Stimulated activated memory B cell treated with anti-CD40 and anti-IgM and Interleukin-4, amounts not matched to agents 10 μg/mL and 1 μg/mL and 100 μg/mL, for 72 hours (primary cell): ENCODE measurements at regions not wholly inside any gene's neighbourhood (a gene's known extent, or its start where the extent isn't known, plus 50 kb on each side); places are given as distances from the start of the nearest gene placed in this dataset.
"Not testable (repeated sequence)": the region's sequence is repeated elsewhere in the genome, so short reads cannot be mapped to it uniquely, and the experiment has no call there.

Experiments
- ATAC-seq: fragments of 150-1000 bp; cut with Tn5 transposase; 2 replicates; pipeline ENCODE4 v1.10.0; 2021
- H3K27ac Mint-ChIP-seq: one replicate; pipeline ENCODE4 v1.8.0; 2022; ENCODE audit warnings: mild to moderate bottlenecking, mixed read lengths
- H3K27me3 Mint-ChIP-seq: one replicate; pipeline ENCODE4 v1.8.0; 2022; ENCODE audit warnings: mixed read lengths
- H3K36me3 Mint-ChIP-seq: one replicate; pipeline ENCODE4 v1.8.0; 2022; ENCODE audit warnings: mixed read lengths
- H3K4me1 Mint-ChIP-seq: one replicate; pipeline ENCODE4 v1.8.0; 2022; ENCODE audit warnings: mixed read lengths
- H3K4me3 Mint-ChIP-seq: one replicate; pipeline ENCODE4 v1.8.0; 2022; ENCODE audit warnings: mild to moderate bottlenecking, moderate library complexity, mixed read lengths
- H3K9me3 Mint-ChIP-seq: one replicate; pipeline ENCODE4 v1.8.0; 2022; ENCODE audit warnings: mixed read lengths

- Mint-ChIP-seq H3K27ac (no peak overlapping the region), H3K36me3 (no peaks in the 10 kb centered on the region), H3K4me3 (no peak overlapping the region), H3K9me3 (peaks cover 13% of the 10 kb centered on the region), H3K27me3 (no peaks in the 10 kb centered on the region), H3K4me1 (no peaks in the 10 kb centered on the region)
- no peak for ATAC-seq
Observed at GRCh38 chr4:179165000-179165738, 1722.9 kb upstream of the AGA start.

GRCh38 chr4:179165862-179166261, 1723.6 kb upstream of the AGA start:
- Mint-ChIP-seq H3K9me3 (peaks cover 13% of the 10 kb centered on the region), H3K4me1 (no peaks in the 10 kb centered on the region), H3K27me3 (no peaks in the 10 kb centered on the region), H3K36me3 (no peaks in the 10 kb centered on the region), H3K27ac (no peak overlapping the region), H3K4me3 (no peak overlapping the region)
- ATAC-seq, result no peak

GRCh38 chr4:179170308-179170707, 1728.1 kb upstream of the AGA start:
- not testable (repeated sequence) for ATAC-seq, H3K36me3 Mint-ChIP-seq, H3K27ac Mint-ChIP-seq, H3K4me1 Mint-ChIP-seq, H3K27me3 Mint-ChIP-seq, H3K4me3 Mint-ChIP-seq
- H3K9me3 Mint-ChIP-seq, result peaks cover 10% of the 10 kb centered on the region

- peaks cover 4% of the 10 kb centered on the region for H3K9me3 Mint-ChIP-seq
Observed at GRCh38 chr4:179182741-179183140, 1740.5 kb upstream of the AGA start.

GRCh38 chr4:179195887-179196286, 1753.7 kb upstream of the AGA start:
- Mint-ChIP-seq H3K4me3 (no peak overlapping the region), H3K9me3 (peaks cover 2% of the 10 kb centered on the region), H3K36me3 (no peaks in the 10 kb centered on the region)

More at GRCh38 chr4:179182741-179183140, 1740.5 kb upstream of the AGA start:
- H3K36me3 Mint-ChIP-seq, result no peaks in the 10 kb centered on the region
- ATAC-seq, result no peak
- H3K4me1 Mint-ChIP-seq, result no peaks in the 10 kb centered on the region
- H3K4me3 Mint-ChIP-seq, result no peak overlapping the region
- H3K27ac Mint-ChIP-seq, result no peak overlapping the region
- no peaks in the 10 kb centered on the region for H3K27me3 Mint-ChIP-seq

GRCh38 chr4:179196511-179196910, 1754.3 kb upstream of the AGA start:
- Mint-ChIP-seq H3K27me3 (no peaks in the 10 kb centered on the region), H3K4me1 (no peaks in the 10 kb centered on the region), H3K36me3 (no peaks in the 10 kb centered on the region), H3K4me3 (no peak overlapping the region), H3K9me3 (peaks cover 2% of the 10 kb centered on the region), H3K27ac (no peak overlapping the region)
- ATAC-seq, result no peak

More at GRCh38 chr4:179195887-179196286, 1753.7 kb upstream of the AGA start:
- no peaks in the 10 kb centered on the region for H3K27me3 Mint-ChIP-seq
- ATAC-seq, result no peak
- no peak overlapping the region for H3K27ac Mint-ChIP-seq
- no peaks in the 10 kb centered on the region for H3K4me1 Mint-ChIP-seq

- no peak for ATAC-seq
- H3K27me3 Mint-ChIP-seq, result no peaks in the 10 kb centered on the region
- H3K27ac Mint-ChIP-seq, result no peak overlapping the region
- H3K36me3 Mint-ChIP-seq, result no peaks in the 10 kb centered on the region
- no peaks in the 10 kb centered on the region for H3K9me3 Mint-ChIP-seq
- no peaks in the 10 kb centered on the region for H3K4me1 Mint-ChIP-seq
- no peak overlapping the region for H3K4me3 Mint-ChIP-seq
Observed at GRCh38 chr4:179200681-179201080, 1758.4 kb upstream of the AGA start.

GRCh38 chr4:179225594-179225993, 1783.4 kb upstream of the AGA start:
- no peak for ATAC-seq
- no peak overlapping the region for H3K27ac Mint-ChIP-seq
- no peaks in the 10 kb centered on the region for H3K27me3 Mint-ChIP-seq
- no peaks in the 10 kb centered on the region for H3K4me1 Mint-ChIP-seq
- H3K4me3 Mint-ChIP-seq, result no peak overlapping the region
- no peaks in the 10 kb centered on the region for H3K36me3 Mint-ChIP-seq
- peaks cover 11% of the 10 kb centered on the region for H3K9me3 Mint-ChIP-seq

GRCh38 chr4:179248821-179249220, 1806.6 kb upstream of the AGA start:
- Mint-ChIP-seq H3K27me3 (no peaks in the 10 kb centered on the region), H3K9me3 (peaks cover 2% of the 10 kb centered on the region), H3K36me3 (no peaks in the 10 kb centered on the region), H3K4me3 (no peak overlapping the region), H3K4me1 (no peaks in the 10 kb centered on the region), H3K27ac (no peak overlapping the region)
- ATAC-seq, result no peak

GRCh38 chr4:179268791-179269190, 1826.6 kb upstream of the AGA start:
- Mint-ChIP-seq H3K4me3 (no peak overlapping the region), H3K27me3 (no peaks in the 10 kb centered on the region), H3K36me3 (no peaks in the 10 kb centered on the region), H3K4me1 (no peaks in the 10 kb centered on the region), H3K9me3 (peaks cover 6% of the 10 kb centered on the region), H3K27ac (no peak overlapping the region)
- no peak for ATAC-seq

- ATAC-seq, result no peak
- H3K9me3 Mint-ChIP-seq, result peaks cover 5% of the 10 kb centered on the region
- H3K27ac Mint-ChIP-seq, result no peak overlapping the region
- no peaks in the 10 kb centered on the region for H3K4me1 Mint-ChIP-seq
- H3K27me3 Mint-ChIP-seq, result no peaks in the 10 kb centered on the region
- no peak overlapping the region for H3K4me3 Mint-ChIP-seq
- no peaks in the 10 kb centered on the region for H3K36me3 Mint-ChIP-seq
Observed at GRCh38 chr4:179272282-179272681, 1830.0 kb upstream of the AGA start.

GRCh38 chr4:179278647-179279046, 1836.4 kb upstream of the AGA start:
- H3K27ac Mint-ChIP-seq, result no peak overlapping the region
- H3K4me3 Mint-ChIP-seq, result no peak overlapping the region
- H3K36me3 Mint-ChIP-seq, result no peaks in the 10 kb centered on the region
- ATAC-seq, result no peak
- H3K27me3 Mint-ChIP-seq, result no peaks in the 10 kb centered on the region
- peaks cover 2% of the 10 kb centered on the region for H3K9me3 Mint-ChIP-seq
- no peaks in the 10 kb centered on the region for H3K4me1 Mint-ChIP-seq

- Mint-ChIP-seq H3K27ac (no peak overlapping the region), H3K4me3 (no peak overlapping the region), H3K4me1 (no peaks in the 10 kb centered on the region), H3K36me3 (no peaks in the 10 kb centered on the region), H3K9me3 (peaks cover 3% of the 10 kb centered on the region), H3K27me3 (no peaks in the 10 kb centered on the region)
- ATAC-seq, result no peak
Observed at GRCh38 chr4:179285696-179286095, 1843.5 kb upstream of the AGA start.

GRCh38 chr4:179291657-179292056, 1849.4 kb upstream of the AGA start:
- Mint-ChIP-seq H3K27me3 (no peaks in the 10 kb centered on the region), H3K27ac (no peak overlapping the region), H3K36me3 (no peaks in the 10 kb centered on the region), H3K9me3 (peaks cover 8% of the 10 kb centered on the region), H3K4me3 (no peak overlapping the region), H3K4me1 (no peaks in the 10 kb centered on the region)
- ATAC-seq, result no peak

GRCh38 chr4:179292468-179292867, 1850.2 kb upstream of the AGA start:
- H3K9me3 Mint-ChIP-seq, result peaks cover 8% of the 10 kb centered on the region
- no peak overlapping the region for H3K27ac Mint-ChIP-seq
- H3K36me3 Mint-ChIP-seq, result no peaks in the 10 kb centered on the region
- H3K4me1 Mint-ChIP-seq, result no peaks in the 10 kb centered on the region
- no peaks in the 10 kb centered on the region for H3K27me3 Mint-ChIP-seq
- H3K4me3 Mint-ChIP-seq, result no peak overlapping the region
- no peak for ATAC-seq

- no peak overlapping the region for H3K4me3 Mint-ChIP-seq
- no peaks in the 10 kb centered on the region for H3K4me1 Mint-ChIP-seq
- no peak for ATAC-seq
- H3K27me3 Mint-ChIP-seq, result no peaks in the 10 kb centered on the region
- peaks cover 10% of the 10 kb centered on the region for H3K9me3 Mint-ChIP-seq
- no peaks in the 10 kb centered on the region for H3K36me3 Mint-ChIP-seq
- H3K27ac Mint-ChIP-seq, result no peak overlapping the region
Observed at GRCh38 chr4:179307297-179308136, 1865.3 kb upstream of the AGA start.
